ENCODE measurements at regions not wholly inside any gene's neighbourhood (a gene's known extent, or its start where the extent isn't known, plus 50 kb on each side); places are given as distances from the start of the nearest gene placed in this dataset.

DNA sequence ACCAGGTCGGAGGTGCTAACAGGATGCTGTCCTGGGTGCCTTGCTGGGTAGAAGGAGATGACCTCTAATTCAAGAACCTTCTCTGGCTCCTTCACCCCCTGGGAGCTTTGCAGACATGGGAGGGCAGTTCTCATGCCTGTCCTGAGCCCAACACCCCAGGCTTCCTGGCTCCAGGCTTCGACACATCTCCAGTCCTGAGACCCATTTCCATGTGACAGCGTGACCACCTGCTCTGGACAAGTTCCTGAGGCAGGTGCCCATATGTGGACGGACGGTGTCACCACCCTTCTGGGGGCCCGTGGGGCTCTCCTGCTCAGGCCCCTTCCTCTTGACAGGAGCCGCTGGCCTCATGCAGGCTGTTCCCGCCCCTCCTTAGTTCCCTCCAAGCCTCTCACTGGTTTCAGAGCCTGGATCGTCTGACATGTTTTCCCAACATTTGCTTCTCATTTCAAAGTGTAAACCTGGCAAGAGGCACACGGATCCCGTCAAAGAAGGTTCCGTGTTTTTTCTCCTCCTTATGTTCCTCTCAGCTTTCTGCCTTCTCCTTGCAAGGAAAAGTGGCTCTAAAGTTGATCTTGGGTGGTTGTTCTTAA is 291.9 kb upstream of the RTL1 start:
- ChIA-PET POLR2A (no interaction called here), CTCF (no interaction called here)
- Mint-ChIP-seq H3K9me3 (no peaks in the 10 kb centered on the region), H3K4me3 (no peak overlapping the region), H3K27ac (no peak overlapping the region), H3K4me1 (no peaks in the 10 kb centered on the region), H3K36me3 (ENCODE audit: low read depth) (no peaks in the 10 kb centered on the region), H3K27me3 (no peaks in the 10 kb centered on the region)
- no peak for DNase-seq

DNA sequence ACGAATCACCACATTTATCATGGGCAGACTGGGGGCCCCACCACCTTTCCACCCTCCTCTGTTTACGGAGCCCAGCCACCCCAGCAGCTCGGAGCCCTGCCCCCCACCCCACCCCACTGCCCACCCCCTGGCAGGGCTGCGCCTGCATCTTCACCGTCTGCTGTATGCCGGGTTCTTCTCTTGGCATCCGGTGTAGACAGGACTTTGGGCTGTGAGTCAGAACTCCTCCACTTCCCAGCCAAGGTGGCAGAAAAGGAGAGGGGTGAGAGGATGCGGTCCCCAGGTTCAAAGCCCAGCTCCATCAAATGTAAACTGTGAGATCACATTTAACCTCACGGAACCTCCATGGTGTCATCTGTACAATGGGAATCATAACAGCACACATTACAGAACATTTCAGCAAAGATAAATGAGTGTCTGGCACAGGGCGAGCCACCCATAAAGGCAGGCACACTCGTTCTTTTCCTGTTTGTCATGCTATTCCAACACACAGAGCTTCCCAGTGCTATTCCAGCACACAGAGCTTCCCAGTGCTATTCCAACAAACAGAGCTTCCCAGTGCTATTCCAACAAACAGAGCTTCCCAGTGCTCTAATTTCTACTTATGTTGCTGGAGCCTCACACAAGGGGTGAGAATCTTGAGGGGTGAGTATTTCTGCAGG is 292.7 kb upstream of the RTL1 start:
- Mint-ChIP-seq H3K27me3 (no peaks in the 10 kb centered on the region), H3K36me3 (ENCODE audit: low read depth) (no peaks in the 10 kb centered on the region), H3K4me3 (no peak overlapping the region), H3K4me1 (no peaks in the 10 kb centered on the region), H3K9me3 (no peaks in the 10 kb centered on the region), H3K27ac (no peak overlapping the region)
- ChIA-PET CTCF (no interaction called here), POLR2A (no interaction called here)
- no peak for DNase-seq

GRCh38 chr14:101196795-101197590 is 293.5 kb upstream of the RTL1 start:
- DNase-seq = no peak
- no peaks in the 10 kb centered on the region for H3K36me3 Mint-ChIP-seq (ENCODE audit: low read depth)
- no peaks in the 10 kb centered on the region for H3K27me3 Mint-ChIP-seq
- POLR2A ChIA-PET = no interaction called here
- CTCF ChIA-PET = no interaction called here
- H3K4me1 Mint-ChIP-seq = no peaks in the 10 kb centered on the region
- H3K4me3 Mint-ChIP-seq = no peak overlapping the region
- no peak overlapping the region for H3K27ac Mint-ChIP-seq
- no peaks in the 10 kb centered on the region for H3K9me3 Mint-ChIP-seq

DNA sequence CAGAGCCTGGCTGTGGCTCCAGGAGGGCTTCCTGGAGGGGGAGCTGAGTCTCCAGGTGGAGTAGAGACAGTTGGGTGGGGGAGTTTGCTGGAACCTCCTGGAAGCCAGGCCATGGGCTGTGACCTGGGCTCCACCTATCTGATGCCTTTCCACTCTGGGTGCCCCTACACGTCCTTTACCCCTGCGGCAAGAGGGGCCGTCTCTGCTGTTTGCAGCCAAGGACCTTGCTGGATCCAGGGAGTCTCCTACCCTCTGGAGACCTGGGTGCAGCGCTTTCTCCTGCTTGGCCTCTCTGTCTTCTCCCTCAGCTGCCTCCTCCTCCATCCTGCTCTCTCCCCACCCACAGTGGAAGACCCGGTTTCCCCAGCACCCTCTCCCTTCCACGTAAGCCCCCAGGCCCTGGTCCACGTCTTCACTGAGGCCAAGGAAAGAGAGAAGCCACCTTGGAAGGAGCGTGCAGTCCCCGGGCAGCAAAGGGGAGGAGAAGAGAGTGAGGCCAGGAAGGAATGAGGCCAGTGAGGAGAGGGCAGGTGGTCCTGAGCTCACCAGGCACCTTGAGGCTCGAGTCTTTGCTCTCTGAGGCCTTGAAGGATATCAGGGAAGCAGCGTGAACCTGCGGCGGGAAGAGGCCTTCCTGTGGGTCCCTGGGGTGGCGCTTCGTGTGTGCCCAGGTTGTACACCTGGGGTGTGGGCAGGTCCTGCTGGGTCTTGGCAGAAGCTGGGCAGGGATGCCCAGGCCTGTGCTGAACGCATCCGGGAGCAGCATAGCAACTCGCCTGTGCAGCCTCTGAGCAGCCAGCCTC is 294.3 kb upstream of the RTL1 start:
- ChIA-PET POLR2A (no interaction called here), CTCF (no interaction called here)
- Mint-ChIP-seq H3K4me1 (no peaks in the 10 kb centered on the region), H3K9me3 (no peaks in the 10 kb centered on the region), H3K4me3 (no peak overlapping the region), H3K27me3 (no peaks in the 10 kb centered on the region), H3K27ac (no peak overlapping the region), H3K36me3 (ENCODE audit: low read depth) (no peaks in the 10 kb centered on the region)
- no peak for DNase-seq

DNA sequence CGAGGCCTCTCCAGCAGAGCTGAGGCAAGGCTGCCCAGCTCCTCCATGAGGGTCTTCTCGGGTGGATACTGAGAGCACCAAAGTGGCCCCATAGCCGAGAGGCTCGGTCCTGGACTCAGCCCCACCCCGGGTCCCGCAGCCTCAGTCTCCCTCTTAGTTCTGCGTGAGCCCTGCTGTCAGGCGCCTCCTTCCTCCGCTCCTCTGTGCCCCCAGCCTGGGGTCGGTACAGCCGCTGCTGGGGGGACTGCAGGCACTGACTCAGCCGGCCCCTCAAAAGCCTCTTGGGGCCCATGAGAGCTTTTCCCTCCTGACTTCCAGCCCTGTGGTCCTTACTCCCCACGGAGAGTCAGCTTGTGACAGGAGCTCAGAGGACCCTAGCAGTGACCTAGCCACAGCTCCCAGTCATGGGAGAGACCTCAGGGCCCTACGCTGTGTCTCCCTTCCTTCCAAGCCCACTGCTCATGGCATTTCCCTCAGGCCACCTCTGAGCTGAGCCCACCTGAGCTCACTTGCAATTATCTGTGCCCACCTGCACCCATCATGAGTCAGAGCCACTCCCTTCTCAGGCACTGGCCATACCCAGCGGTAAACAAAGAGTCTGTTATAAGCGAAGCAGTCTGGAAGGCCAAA is 295.0 kb upstream of the RTL1 start:
- H3K27me3 Mint-ChIP-seq = no peaks in the 10 kb centered on the region
- no peak overlapping the region for H3K27ac Mint-ChIP-seq
- H3K4me3 Mint-ChIP-seq = no peak overlapping the region
- ChIA-PET CTCF (no interaction called here), POLR2A (no interaction called here)
- peaks cover 3% of the 10 kb centered on the region for H3K9me3 Mint-ChIP-seq
- H3K36me3 Mint-ChIP-seq (ENCODE audit: low read depth) = no peaks in the 10 kb centered on the region
- no peak for DNase-seq
- H3K4me1 Mint-ChIP-seq = no peaks in the 10 kb centered on the region

GRCh38 chr14:101199028-101199770 is 295.7 kb upstream of the RTL1 start:
- H3K4me1 Mint-ChIP-seq = no peaks in the 10 kb centered on the region

DNA sequence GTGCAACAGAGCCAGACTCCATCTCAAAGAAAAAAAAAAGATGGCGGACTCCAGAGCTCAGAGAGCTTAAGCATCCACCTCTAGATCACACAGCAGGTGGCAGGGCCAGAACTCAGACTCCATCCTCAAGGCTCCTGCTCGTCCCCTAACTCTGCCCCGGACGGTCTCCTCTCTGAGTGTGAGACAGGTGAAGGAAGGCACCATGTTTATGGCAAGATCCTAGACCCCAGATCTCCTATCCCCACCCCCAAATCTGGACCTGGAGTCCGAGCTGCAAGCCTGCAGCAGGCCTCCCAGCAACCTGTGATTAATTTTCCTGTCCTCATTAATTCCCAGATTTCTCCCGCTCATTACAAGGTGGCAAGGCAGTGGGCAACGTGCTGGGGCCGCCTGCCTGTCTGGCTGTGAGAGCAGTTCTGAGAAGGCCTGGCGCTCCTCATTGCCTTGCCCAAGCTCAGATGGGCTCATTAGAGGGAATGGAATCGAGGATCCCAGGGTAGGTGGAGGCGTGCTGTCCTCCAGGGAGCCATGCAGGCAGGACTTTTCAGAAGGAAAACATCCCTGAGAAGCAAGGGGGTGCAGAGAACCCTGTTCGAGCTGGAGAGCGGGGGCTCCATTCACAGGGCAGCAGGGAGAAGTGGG is 296.6 kb upstream of the RTL1 start:
- H3K27me3 Mint-ChIP-seq = no peaks in the 10 kb centered on the region
- peaks cover 12% of the 10 kb centered on the region for H3K9me3 Mint-ChIP-seq
- DNase-seq = no peak
- no peaks in the 10 kb centered on the region for H3K36me3 Mint-ChIP-seq (ENCODE audit: low read depth)
- H3K4me3 Mint-ChIP-seq = no peak overlapping the region
- POLR2A ChIA-PET = no interaction called here
- no peaks in the 10 kb centered on the region for H3K4me1 Mint-ChIP-seq
- CTCF ChIA-PET = no interaction called here
- no peak overlapping the region for H3K27ac Mint-ChIP-seq

More at GRCh38 chr14:101199028-101199770, 295.7 kb upstream of the RTL1 start:
- DNase-seq = no peak
- ChIA-PET POLR2A (no interaction called here), CTCF (no interaction called here)
- H3K36me3 Mint-ChIP-seq (ENCODE audit: low read depth) = no peaks in the 10 kb centered on the region
- no peak overlapping the region for H3K27ac Mint-ChIP-seq
- no peaks in the 10 kb centered on the region for H3K27me3 Mint-ChIP-seq
- no peak overlapping the region for H3K4me3 Mint-ChIP-seq
- peaks cover 6% of the 10 kb centered on the region for H3K9me3 Mint-ChIP-seq

- no peaks in the 10 kb centered on the region for H3K36me3 Mint-ChIP-seq (ENCODE audit: low read depth)
- no peak overlapping the region for H3K4me3 Mint-ChIP-seq
- no peaks in the 10 kb centered on the region for H3K27me3 Mint-ChIP-seq
- ChIA-PET POLR2A (no interaction called here), CTCF (no interaction called here)
- H3K4me1 Mint-ChIP-seq = no peaks in the 10 kb centered on the region
- DNase-seq = no peak
- peaks cover 16% of the 10 kb centered on the region for H3K9me3 Mint-ChIP-seq
- H3K27ac Mint-ChIP-seq = no peak overlapping the region
These were observed 297.4 kb upstream of the RTL1 start for GRCh38 chr14:101200650-101201516.

GRCh38 chr14:101201535-101202151 is 298.1 kb upstream of the RTL1 start:
- Mint-ChIP-seq H3K9me3 (peaks cover 19% of the 10 kb centered on the region), H3K36me3 (ENCODE audit: low read depth) (no peaks in the 10 kb centered on the region), H3K27me3 (peaks cover 5% of the 10 kb centered on the region), H3K4me3 (no peak overlapping the region), H3K4me1 (no peaks in the 10 kb centered on the region), H3K27ac (no peak overlapping the region)
- CTCF ChIA-PET = no interaction called here
- POLR2A ChIA-PET = no interaction called here
- no peak for DNase-seq

- POLR2A ChIA-PET = interaction anchor here (0.7 kb wide), 1 partner anchor 197 kb away, joined by 3 read pairs; no protein-coding TSS in a partner anchor
- peaks cover 7% of the 10 kb centered on the region for H3K27me3 Mint-ChIP-seq
These were observed 299.3 kb upstream of the RTL1 start for GRCh38 chr14:101202627-101203404.

More at GRCh38 chr14:101202627-101203404, 299.3 kb upstream of the RTL1 start:
- Mint-ChIP-seq H3K4me1 (no peaks in the 10 kb centered on the region), H3K27ac (no peak overlapping the region), H3K36me3 (ENCODE audit: low read depth) (no peaks in the 10 kb centered on the region), H3K9me3 (peaks cover 25% of the 10 kb centered on the region), H3K4me3 (no peak overlapping the region)
- DNase-seq = no peak
- CTCF ChIA-PET = interaction anchor here (0.6 kb wide), 1 partner anchor 97 kb away, joined by 3 read pairs; no protein-coding TSS in a partner anchor

All from activated CD4-positive, alpha-beta T cell treated with anti-CD3 and anti-CD28 coated beads, Interleukin-2, amount 10 ng/mL, durations not matched to agents 7 days and 5 days (primary cell).